ENCODE measurements at regions not wholly inside any gene's neighbourhood (a gene's known extent, or its start where the extent isn't known, plus 50 kb on each side); places are given as distances from the start of the nearest gene placed in this dataset.

DNA sequence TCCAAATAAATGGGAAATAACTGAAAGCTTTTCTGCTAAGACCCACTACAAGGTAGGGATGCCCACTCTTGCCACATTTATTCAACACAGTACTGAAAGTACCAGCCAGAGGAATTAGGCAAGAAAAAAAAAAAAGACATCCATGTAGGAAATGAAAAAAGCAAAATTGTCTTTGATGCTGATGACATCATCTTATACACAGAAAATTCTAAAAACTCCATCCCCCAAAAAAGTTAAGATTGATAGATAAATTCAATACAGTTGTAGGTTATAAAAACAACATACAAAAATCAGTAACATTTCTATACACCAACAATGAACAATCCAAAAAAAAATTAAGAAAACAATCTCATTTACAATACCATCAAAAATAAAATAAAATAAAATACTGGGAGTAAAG, 330.4 kb downstream of the RBM26 start:
- Mint-ChIP-seq H3K4me3 (ENCODE audit: low read depth, unreplicated experiment) (no peak overlapping the region), H3K27me3 (ENCODE audit: unreplicated experiment) (no peaks in the 10 kb centered on the region), H3K27ac (ENCODE audit: unreplicated experiment) (no peak overlapping the region), H3K4me1 (ENCODE audit: low read depth, unreplicated experiment) (no peaks in the 10 kb centered on the region), H3K9me3 (ENCODE audit: low read depth, unreplicated experiment) (no peaks in the 10 kb centered on the region), H3K36me3 (ENCODE audit: insufficient read depth, unreplicated experiment) (no peaks in the 10 kb centered on the region)
- intact Hi-C loops (cut with micrococcal nuclease; ENCODE audit: unreplicated experiment), result no loop called here
- no peak for DNase-seq
- CTCF ChIA-PET, result no interaction called here
- no peak for TF ChIP-seq CTCF (IDR thresholded peaks at IDR 0.05; ENCODE audit: unreplicated experiment)
- no TSS peak for BruUV-seq (replicated peaks)

DNA sequence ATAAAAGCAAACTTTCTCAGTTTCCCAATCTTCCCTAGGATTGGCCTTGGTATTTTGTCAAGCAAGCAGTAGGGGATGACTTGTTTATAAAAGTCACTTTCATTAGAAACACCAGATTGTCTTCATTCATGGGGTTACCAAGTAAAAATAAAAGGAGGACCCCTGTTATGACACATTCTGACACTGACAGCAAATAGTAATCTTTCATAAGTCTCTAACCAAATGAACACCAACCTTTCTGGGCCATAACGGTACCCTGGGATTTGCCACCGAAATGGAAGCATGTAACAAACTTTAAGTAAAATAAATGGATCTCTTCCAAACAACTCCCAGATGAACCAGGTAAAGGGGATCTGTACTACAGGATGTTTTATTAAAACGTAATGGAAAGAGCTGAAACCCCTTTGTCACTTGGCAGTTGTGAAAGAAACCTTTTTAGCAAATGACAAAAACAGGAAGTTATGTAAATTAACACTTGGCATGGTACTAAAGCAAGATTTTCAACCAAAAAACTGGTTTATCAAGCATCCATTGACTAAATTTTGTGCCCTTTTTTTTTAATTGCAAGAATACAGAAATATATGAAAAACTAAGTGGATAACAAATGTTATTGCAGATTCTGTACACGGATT, 335.6 kb downstream of the RBM26 start:
- H3K27ac Mint-ChIP-seq (ENCODE audit: unreplicated experiment), result no peak overlapping the region
- H3K9me3 Mint-ChIP-seq (ENCODE audit: low read depth, unreplicated experiment), result no peaks in the 10 kb centered on the region
- H3K4me1 Mint-ChIP-seq (ENCODE audit: low read depth, unreplicated experiment), result no peaks in the 10 kb centered on the region
- no peak overlapping the region for H3K4me3 Mint-ChIP-seq (ENCODE audit: low read depth, unreplicated experiment)
- intact Hi-C loops (cut with micrococcal nuclease; ENCODE audit: unreplicated experiment), result no loop called here
- no peaks in the 10 kb centered on the region for H3K27me3 Mint-ChIP-seq (ENCODE audit: unreplicated experiment)
- CTCF ChIA-PET, result no interaction called here
- no peak for TF ChIP-seq CTCF (IDR thresholded peaks at IDR 0.05; ENCODE audit: unreplicated experiment)
- BruUV-seq (replicated peaks), result no TSS peak
- no peaks in the 10 kb centered on the region for H3K36me3 Mint-ChIP-seq (ENCODE audit: insufficient read depth, unreplicated experiment)
- DNase-seq, result no peak

GRCh38 chr13:79062291-79062690, 343.8 kb downstream of the RBM26 start:
- no peaks in the 10 kb centered on the region for H3K4me1 Mint-ChIP-seq (ENCODE audit: low read depth, unreplicated experiment)
- no peaks in the 10 kb centered on the region for H3K27me3 Mint-ChIP-seq (ENCODE audit: unreplicated experiment)
- no peak for TF ChIP-seq CTCF (IDR thresholded peaks at IDR 0.05; ENCODE audit: unreplicated experiment)
- H3K9me3 Mint-ChIP-seq (ENCODE audit: low read depth, unreplicated experiment), result no peaks in the 10 kb centered on the region
- CTCF ChIA-PET, result no interaction called here
- no TSS peak for BruUV-seq (replicated peaks)
- no peak for DNase-seq
- no peaks in the 10 kb centered on the region for H3K36me3 Mint-ChIP-seq (ENCODE audit: insufficient read depth, unreplicated experiment)
- intact Hi-C loops (cut with micrococcal nuclease; ENCODE audit: unreplicated experiment), result no loop called here
- no peak overlapping the region for H3K27ac Mint-ChIP-seq (ENCODE audit: unreplicated experiment)
- no peak overlapping the region for H3K4me3 Mint-ChIP-seq (ENCODE audit: low read depth, unreplicated experiment)

DNA sequence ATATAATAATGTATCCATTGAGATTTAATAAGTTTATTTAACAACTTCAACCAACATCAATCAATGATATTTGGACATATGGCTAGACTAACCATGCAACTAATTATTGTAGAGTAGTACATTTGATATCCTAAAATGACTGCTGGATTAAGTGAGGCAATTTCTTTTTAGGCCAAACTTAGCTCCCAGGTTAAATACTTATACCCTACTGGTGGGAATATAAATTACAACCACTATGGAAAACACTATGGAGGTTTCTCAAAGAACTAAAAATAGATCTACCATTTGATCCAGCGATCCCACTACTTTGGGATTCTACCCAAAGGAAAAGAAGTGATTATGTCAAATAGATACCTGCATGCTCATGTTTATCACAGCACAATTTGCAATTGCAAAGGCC, 345.8 kb downstream of the RBM26 start:
- no peaks in the 10 kb centered on the region for H3K9me3 Mint-ChIP-seq (ENCODE audit: low read depth, unreplicated experiment)

More for the DNA sequence above, 345.8 kb downstream of the RBM26 start:
- no peaks in the 10 kb centered on the region for H3K4me1 Mint-ChIP-seq (ENCODE audit: low read depth, unreplicated experiment)
- no peaks in the 10 kb centered on the region for H3K27me3 Mint-ChIP-seq (ENCODE audit: unreplicated experiment)
- no peak for DNase-seq
- H3K4me3 Mint-ChIP-seq (ENCODE audit: low read depth, unreplicated experiment), result no peak overlapping the region
- CTCF ChIA-PET, result no interaction called here
- H3K36me3 Mint-ChIP-seq (ENCODE audit: insufficient read depth, unreplicated experiment), result no peaks in the 10 kb centered on the region
- BruUV-seq (replicated peaks), result no TSS peak
- no peak for TF ChIP-seq CTCF (IDR thresholded peaks at IDR 0.05; ENCODE audit: unreplicated experiment)
- intact Hi-C loops (cut with micrococcal nuclease; ENCODE audit: unreplicated experiment), result no loop called here
- H3K27ac Mint-ChIP-seq (ENCODE audit: unreplicated experiment), result no peak overlapping the region
